ENCODE measurements at regions not wholly inside any gene's neighbourhood (a gene's known extent, or its start where the extent isn't known, plus 50 kb on each side); places are given as distances from the start of the nearest gene placed in this dataset.

DNA sequence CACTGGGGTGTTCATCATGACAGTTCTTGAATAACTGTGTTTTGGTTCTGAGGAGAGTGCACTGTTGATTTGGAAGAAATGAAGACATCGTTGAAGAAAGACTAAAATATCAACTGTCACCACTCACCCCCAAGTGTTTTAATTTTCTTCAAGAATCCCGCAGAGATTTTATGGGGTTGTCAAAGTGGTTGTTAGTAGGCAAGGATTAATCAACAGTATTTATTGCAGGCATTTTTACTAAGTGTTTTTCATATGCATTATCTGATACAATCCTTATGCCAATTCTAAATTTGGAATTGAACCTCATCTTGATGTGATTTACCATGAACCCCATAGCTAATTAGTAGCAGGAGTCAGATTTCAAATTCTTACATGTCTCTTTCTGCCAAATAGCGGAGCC, 63.7 kb upstream of the OBI1 start:
- no peak overlapping the region for H3K27ac ChIP-seq
- TF ChIP-seq, protein P1, sequence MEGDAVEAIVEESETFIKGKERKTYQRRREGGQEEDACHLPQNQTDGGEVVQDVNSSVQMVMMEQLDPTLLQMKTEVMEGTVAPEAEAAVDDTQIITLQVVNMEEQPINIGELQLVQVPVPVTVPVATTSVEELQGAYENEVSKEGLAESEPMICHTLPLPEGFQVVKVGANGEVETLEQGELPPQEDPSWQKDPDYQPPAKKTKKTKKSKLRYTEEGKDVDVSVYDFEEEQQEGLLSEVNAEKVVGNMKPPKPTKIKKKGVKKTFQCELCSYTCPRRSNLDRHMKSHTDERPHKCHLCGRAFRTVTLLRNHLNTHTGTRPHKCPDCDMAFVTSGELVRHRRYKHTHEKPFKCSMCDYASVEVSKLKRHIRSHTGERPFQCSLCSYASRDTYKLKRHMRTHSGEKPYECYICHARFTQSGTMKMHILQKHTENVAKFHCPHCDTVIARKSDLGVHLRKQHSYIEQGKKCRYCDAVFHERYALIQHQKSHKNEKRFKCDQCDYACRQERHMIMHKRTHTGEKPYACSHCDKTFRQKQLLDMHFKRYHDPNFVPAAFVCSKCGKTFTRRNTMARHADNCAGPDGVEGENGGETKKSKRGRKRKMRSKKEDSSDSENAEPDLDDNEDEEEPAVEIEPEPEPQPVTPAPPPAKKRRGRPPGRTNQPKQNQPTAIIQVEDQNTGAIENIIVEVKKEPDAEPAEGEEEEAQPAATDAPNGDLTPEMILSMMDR (conservative IDR thresholded peaks at IDR 0.05) = no peak
- no peak for TF ChIP-seq ZFX (IDR thresholded peaks at IDR 0.05)

DNA sequence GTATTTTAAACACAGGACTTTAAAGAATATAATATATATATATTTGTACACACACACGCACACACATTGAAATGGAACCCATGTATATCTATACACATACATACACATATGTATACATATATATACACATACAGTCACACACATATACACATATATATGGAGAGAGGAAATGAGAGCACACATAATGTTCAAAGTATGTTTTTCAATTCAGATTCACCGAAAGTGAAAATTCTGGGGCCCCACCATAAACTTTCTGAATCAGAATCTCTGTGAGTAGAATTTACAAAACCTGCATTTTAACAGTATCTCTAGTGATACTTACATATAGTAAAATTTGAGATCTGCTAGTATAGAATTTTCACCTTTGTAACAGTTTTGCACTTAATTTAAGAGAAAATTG, 60.4 kb upstream of the OBI1 start:
- no peak for TF ChIP-seq ZFX (IDR thresholded peaks at IDR 0.05)
- TF ChIP-seq, protein P1 (conservative IDR thresholded peaks at IDR 0.05) = no peak
- H3K27ac ChIP-seq = no peak overlapping the region

DNA sequence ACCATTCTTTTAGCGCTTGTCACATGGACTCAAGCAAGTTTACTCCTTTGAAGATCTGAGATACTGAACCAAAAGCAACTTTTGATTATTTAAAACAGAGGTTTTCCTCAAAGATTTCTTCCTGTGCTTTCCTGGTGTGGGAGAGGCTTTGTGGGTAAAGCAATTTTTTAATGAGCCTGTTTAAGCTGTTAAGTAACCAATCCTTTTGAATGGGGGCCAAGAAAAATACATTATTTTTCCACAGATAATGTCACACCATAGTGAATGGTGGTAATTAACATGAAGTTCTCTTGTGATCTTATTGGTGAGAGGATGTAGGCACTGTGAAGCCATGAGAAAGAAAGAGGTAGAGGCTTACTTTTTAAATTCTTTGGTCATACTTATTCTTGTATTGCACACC, 55.8 kb upstream of the OBI1 start:
- no peak overlapping the region for H3K27ac ChIP-seq
- no peak for TF ChIP-seq ZFX (IDR thresholded peaks at IDR 0.05)
- TF ChIP-seq, protein P1 (conservative IDR thresholded peaks at IDR 0.05) = no peak

DNA sequence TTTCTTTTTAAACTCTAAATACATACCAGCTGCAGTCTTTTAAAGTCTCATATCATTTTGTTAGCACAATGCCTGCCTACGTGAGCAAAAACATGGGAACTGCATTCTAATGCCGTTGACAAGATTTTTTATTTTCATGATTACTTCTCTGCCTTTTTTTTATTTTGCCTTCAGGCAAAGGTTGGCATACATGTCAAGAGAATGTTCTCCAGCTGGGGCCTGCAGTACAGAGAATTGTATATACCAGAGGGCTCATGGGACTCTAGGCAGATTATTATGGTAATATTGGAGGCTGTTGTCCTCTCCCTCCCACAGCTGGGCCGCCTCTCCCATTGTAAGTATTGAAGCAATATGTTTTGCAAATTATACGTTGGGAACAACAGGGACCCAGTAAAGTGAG, 53.9 kb upstream of the OBI1 start:
- H3K27ac ChIP-seq = no peak overlapping the region
- TF ChIP-seq, protein P1 (conservative IDR thresholded peaks at IDR 0.05) = no peak
- no peak for TF ChIP-seq ZFX (IDR thresholded peaks at IDR 0.05)

DNA sequence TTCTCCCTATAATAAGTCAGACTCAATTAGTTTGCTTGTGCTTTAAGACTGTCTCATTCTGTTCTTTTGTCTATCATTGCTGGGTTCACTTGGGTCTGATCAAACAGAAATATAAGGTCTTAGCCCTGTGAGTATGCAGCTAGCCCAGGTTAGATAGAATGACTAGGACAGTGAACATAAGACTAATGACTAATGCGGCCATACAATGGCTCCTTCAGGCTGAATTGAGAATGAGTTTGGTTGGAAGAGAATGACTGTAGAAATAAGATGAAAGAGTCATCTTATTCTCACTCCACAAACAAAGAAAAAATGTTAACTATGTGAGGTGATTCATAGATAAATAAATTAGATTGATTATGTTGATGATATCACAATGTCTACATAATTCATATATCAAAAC, 50.1 kb upstream of the OBI1 start:
- TF ChIP-seq, protein P1 (conservative IDR thresholded peaks at IDR 0.05) = no peak
- no peak for TF ChIP-seq ZFX (IDR thresholded peaks at IDR 0.05)
- no peak overlapping the region for H3K27ac ChIP-seq
